Endothelial cell of umbilical vein (primary cell): ENCODE measurements at regions not wholly inside any gene's neighbourhood (a gene's known extent, or its start where the extent isn't known, plus 50 kb on each side); places are given as distances from the start of the nearest gene placed in this dataset.

ENCODE experiments used
- BruUV-seq: library from RNA; stranded (reverse); fragments of 400-500 nt; replicated peaks from 2 replicates; lab custom pipeline; 2021; lab: Mats Ljungman, UMichigan
- CTCF ChIA-PET: fragments of 300-600, 350-600 bp; sonication (Branson Sonifier 250); formaldehyde crosslinking; loops from one replicate; lab custom pipeline; 2021; ENCODE audit warnings: antibody characterized with exemption, inconsistent platforms; lab: Charles Lee
- POLR2A ChIA-PET: fragments of 300-600, 350-600 bp; sonication (Branson Sonifier 250); formaldehyde crosslinking; loops from one replicate; lab custom pipeline; 2021; ENCODE audit warnings: antibody characterized with exemption, inconsistent platforms; lab: Charles Lee
- DNase-seq: peaks from one replicate; pipeline ENCODE4 v3.0.0-alpha.2; 2011; ENCODE audit warnings: low read depth, low spot score
- FAIRE-seq: peaks from 2 replicates; lab custom pipeline; 2011; peaks lifted over from hg19 to GRCh38; lab: Jason Lieb, UNC
- H2AFZ ChIP-seq: 2 replicates; pipeline ENCODE4 v1.6.0; 2012; ENCODE audit warnings: low read depth, low read length, control low read depth, inconsistent platforms
- H3K27ac ChIP-seq: 2 replicates; pipeline ENCODE4 v1.5.1; 2011; ENCODE audit warnings: low read depth, mild to moderate bottlenecking, control low read depth, low read length, moderate library complexity; ENCODE audit not compliant: insufficient read depth
- H3K27me3 ChIP-seq, 2 experiments: 2 replicates each; pipeline versions ENCODE4 v1.6.0 to v1.6.1; 2011; ENCODE audit warnings: low read length in 2 of 2, mixed read lengths in 1 of 2; ENCODE audit not compliant: control insufficient read depth in 2 of 2, insufficient read depth in 2 of 2
- H3K36me3 ChIP-seq, 2 experiments: 2 replicates in 1 of 2; 3 replicates in 1 of 2; pipeline ENCODE4 v1.5.1; 2011; ENCODE audit warnings: low read length in 2 of 2, mild to moderate bottlenecking in 1 of 2, moderate library complexity in 1 of 2; ENCODE audit not compliant: control insufficient read depth in 2 of 2, insufficient read depth in 2 of 2; ENCODE audit errors: extremely low read depth in 1 of 2
- H3K4me1 ChIP-seq: 3 replicates; pipeline ENCODE4 v1.5.1; 2011; ENCODE audit warnings: mild to moderate bottlenecking, low read length; ENCODE audit not compliant: control insufficient read depth, insufficient read depth; ENCODE audit errors: extremely low read depth
- H3K4me2 ChIP-seq: 2 replicates; pipeline ENCODE4 v1.6.1; 2011; ENCODE audit warnings: low read length, control low read depth, mixed read lengths; ENCODE audit not compliant: insufficient read depth
- H3K4me3 ChIP-seq, 3 experiments: fragments of 200-600 bp in 1 of 3; sonication (generic), shearing (Covaris generic) in 1 of 3; replicated peaks in 1 of 3; 2 replicates each; pipeline ENCODE4 v1.5.1; 2011 to 2016; ENCODE audit warnings: control low read depth in 3 of 3, low read length in 3 of 3, mild to moderate bottlenecking in 2 of 3, inconsistent platforms in 1 of 3, low read depth in 1 of 3, moderate library complexity in 1 of 3; ENCODE audit not compliant: insufficient read depth in 1 of 3
- H3K79me2 ChIP-seq: 2 replicates; pipeline ENCODE4 v1.6.0; 2012; ENCODE audit warnings: low read length, inconsistent platforms; ENCODE audit not compliant: control insufficient read depth, insufficient read depth
- H3K9ac ChIP-seq: replicated peaks from 2 replicates; pipeline ENCODE3; 2011; ENCODE audit warnings: low read length, control low read depth; ENCODE audit not compliant: insufficient read depth; ENCODE audit errors: extremely low read depth
- H3K9me1 ChIP-seq: replicated peaks from 3 replicates; pipeline ENCODE4 v1.6.0; 2011; ENCODE audit warnings: mild to moderate bottlenecking, low read length; ENCODE audit not compliant: control insufficient read depth, insufficient read depth; ENCODE audit errors: extremely low read depth
- H3K9me3 ChIP-seq: replicated peaks from 2 replicates; pipeline ENCODE4 v1.5.1; 2012; ENCODE audit warnings: low read length, inconsistent platforms; ENCODE audit not compliant: control insufficient read depth, insufficient read depth
- H4K20me1 ChIP-seq: replicated peaks from 2 replicates; pipeline ENCODE3; 2011; ENCODE audit warnings: mild to moderate bottlenecking, low read length; ENCODE audit not compliant: control insufficient read depth, insufficient read depth; ENCODE audit errors: extremely low read depth
- EZH2 ChIP-seq: IDR thresholded peaks from 2 replicates; pipeline ENCODE4 v1.6.1; 2012; ENCODE audit warnings: borderline replicate concordance, low read depth, mild to moderate bottlenecking, moderate library complexity, low read length, inconsistent platforms; ENCODE audit not compliant: severe bottlenecking
- FOS ChIP-seq: IDR thresholded peaks from 2 replicates; pipeline ENCODE4 v1.6.1; 2011; ENCODE audit warnings: mild to moderate bottlenecking, low read length, moderate library complexity, borderline replicate concordance; ENCODE audit not compliant: insufficient read depth
- GATA2 ChIP-seq: IDR thresholded peaks from 2 replicates; pipeline ENCODE4 v1.7.0; 2011; ENCODE audit warnings: low read depth, mild to moderate bottlenecking, moderate library complexity, mixed read lengths, low read length; ENCODE audit not compliant: insufficient read length, insufficient read depth
- JUN ChIP-seq: IDR thresholded peaks from 2 replicates; pipeline ENCODE4 v1.6.1; 2011; ENCODE audit warnings: borderline replicate concordance, low read depth; ENCODE audit not compliant: insufficient read length, insufficient read depth
- MYC ChIP-seq: IDR thresholded peaks from one replicate; pipeline ENCODE4 v1.6.1; 2011; ENCODE audit warnings: mild to moderate bottlenecking, low read depth, low read length
- POLR2A ChIP-seq: IDR thresholded peaks from 2 replicates; pipeline ENCODE4 v1.6.1; 2012; ENCODE audit warnings: low read depth, mild to moderate bottlenecking, control low read depth, low read length
- POLR2AphosphoS5 ChIP-seq: IDR thresholded peaks from 2 replicates; pipeline ENCODE4 v1.6.1; 2012; ENCODE audit warnings: low read depth, mild to moderate bottlenecking, control low read depth, low read length, moderate library complexity; ENCODE audit not compliant: insufficient read depth
- dilution Hi-C: fragments of 300-500 bp; cut with MboI; formaldehyde crosslinking; loops from one replicate; pipeline ENCODE4 v1.15.0; 2019; ENCODE audit warnings: low sequenced_read_pairs; ENCODE audit not compliant: extremely low pct_ligation_motif_present
- intact Hi-C: fragments of 100-400 bp; cut with micrococcal nuclease; formaldehyde crosslinking; loops from one replicate; pipeline ENCODE4 v1.10.0; 2022
- TF ChIP-seq, protein P1 (sequence below), 2 donors: IDR thresholded peaks; 1 replicate in 1 of 2; 2 replicates in 1 of 2; pipeline ENCODE4 v1.5.1; 2011; ENCODE audit warnings: low read length in 2 of 2, mild to moderate bottlenecking in 2 of 2, moderate library complexity in 2 of 2, control low read depth in 1 of 2, inconsistent platforms in 1 of 2, low read depth in 1 of 2; ENCODE audit not compliant: insufficient read depth in 1 of 2; ENCODE audit errors: extremely low read depth in 1 of 2
- TF ChIP-seq, protein P2 (sequence below): IDR thresholded peaks from 2 replicates; pipeline ENCODE4 v1.6.1; 2011; ENCODE audit not compliant: insufficient read depth, insufficient read length

DNA sequence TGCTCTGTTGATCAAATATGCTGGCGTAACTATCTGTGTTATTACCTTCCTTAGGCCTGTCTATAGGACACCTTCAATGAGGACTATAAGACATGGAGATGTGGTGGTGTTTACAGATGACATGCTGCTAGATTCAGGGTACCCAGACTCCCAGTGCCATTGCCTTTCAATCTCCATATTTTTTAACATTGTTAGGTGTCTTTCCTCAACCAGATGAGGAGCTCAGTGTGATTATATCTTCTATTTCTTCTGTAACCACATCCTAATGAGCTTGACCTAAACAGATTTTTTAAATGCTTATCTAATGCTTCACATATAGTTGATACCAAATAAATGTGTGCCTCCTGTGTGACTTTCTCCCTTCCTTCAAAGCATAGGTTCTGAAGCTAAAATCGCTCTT is 730.1 kb upstream of the NR2F2 start:
- Histone ChIP-seq H3K4me1 (peaks cover 20% of the 10 kb centered on the region), H3K36me3 (no peaks in the 10 kb centered on the region), H2AFZ (no peak overlapping the region), H3K9me3 (no peaks in the 10 kb centered on the region), H3K27ac (no peak overlapping the region), H3K9me1 (no peaks in the 10 kb centered on the region), H3K79me2 (no peaks in the 10 kb centered on the region), H3K4me3 (no peak overlapping the region), H3K4me2 (no peak overlapping the region), H4K20me1 (no peaks in the 10 kb centered on the region), H3K9ac (no peak overlapping the region), H3K27me3 (no peaks in the 10 kb centered on the region)
- POLR2A ChIA-PET: interaction anchor here (0.6 kb wide), 1 partner anchor 913 kb away, joined by 4 read pairs; no protein-coding TSS in a partner anchor
- no TSS peak for BruUV-seq
- intact Hi-C loops (no loop called here), dilution Hi-C loops (no loop called here)
- no peak for TF ChIP-seq FOS
- TF ChIP-seq MYC: no peak
- TF ChIP-seq POLR2A: no peak
- TF ChIP-seq POLR2AphosphoS5: no peak
- TF ChIP-seq JUN: no peak
- no peak for TF ChIP-seq EZH2
- TF ChIP-seq GATA2: no peak
- TF ChIP-seq, protein P1, sequence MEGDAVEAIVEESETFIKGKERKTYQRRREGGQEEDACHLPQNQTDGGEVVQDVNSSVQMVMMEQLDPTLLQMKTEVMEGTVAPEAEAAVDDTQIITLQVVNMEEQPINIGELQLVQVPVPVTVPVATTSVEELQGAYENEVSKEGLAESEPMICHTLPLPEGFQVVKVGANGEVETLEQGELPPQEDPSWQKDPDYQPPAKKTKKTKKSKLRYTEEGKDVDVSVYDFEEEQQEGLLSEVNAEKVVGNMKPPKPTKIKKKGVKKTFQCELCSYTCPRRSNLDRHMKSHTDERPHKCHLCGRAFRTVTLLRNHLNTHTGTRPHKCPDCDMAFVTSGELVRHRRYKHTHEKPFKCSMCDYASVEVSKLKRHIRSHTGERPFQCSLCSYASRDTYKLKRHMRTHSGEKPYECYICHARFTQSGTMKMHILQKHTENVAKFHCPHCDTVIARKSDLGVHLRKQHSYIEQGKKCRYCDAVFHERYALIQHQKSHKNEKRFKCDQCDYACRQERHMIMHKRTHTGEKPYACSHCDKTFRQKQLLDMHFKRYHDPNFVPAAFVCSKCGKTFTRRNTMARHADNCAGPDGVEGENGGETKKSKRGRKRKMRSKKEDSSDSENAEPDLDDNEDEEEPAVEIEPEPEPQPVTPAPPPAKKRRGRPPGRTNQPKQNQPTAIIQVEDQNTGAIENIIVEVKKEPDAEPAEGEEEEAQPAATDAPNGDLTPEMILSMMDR (IDR thresholded peaks at IDR 0.05; ENCODE audit: extremely low read depth in 1 of 2, insufficient read depth in 1 of 2, low read depth in 1 of 2, low read length in 2 of 2): no peak
- TF ChIP-seq, protein P2, sequence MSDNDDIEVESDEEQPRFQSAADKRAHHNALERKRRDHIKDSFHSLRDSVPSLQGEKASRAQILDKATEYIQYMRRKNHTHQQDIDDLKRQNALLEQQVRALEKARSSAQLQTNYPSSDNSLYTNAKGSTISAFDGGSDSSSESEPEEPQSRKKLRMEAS: no peak
- FAIRE-seq (no peak), DNase-seq (no peak)
- CTCF ChIA-PET: interaction anchor here (1.0 to 2.8 kb wide), 3 partner anchors 9 to 12 kb away, joined by 3 to 8 read pairs (median 5); no protein-coding TSS in a partner anchor
